ENCODE measurements at regions not wholly inside any gene's neighbourhood (a gene's known extent, or its start where the extent isn't known, plus 50 kb on each side); places are given as distances from the start of the nearest gene placed in this dataset.
A peak's percentile ranks its signal among the peaks of the same experiment; 100 is the strongest.

- peaks cover 10% of the 10 kb centered on the region for H3K4me1 ChIP-seq (ENCODE audit: low read depth)
- ATAC-seq (no peak), DNase-seq (no peak)
- no peak for TF ChIP-seq CTCF (IDR thresholded peaks at IDR 0.05)
- H3K9me3 ChIP-seq = no peaks in the 10 kb centered on the region
- H3K4me3 ChIP-seq = no peak overlapping the region
- intact Hi-C loops (cut with DNase I, micrococcal nuclease) = no loop called here
- H3K36me3 ChIP-seq (ENCODE audit: low read depth) = no peaks in the 10 kb centered on the region
These were observed 99.1 kb upstream of the PRDM1 start for GRCh38 chr6:105986998-105987397.

GRCh38 chr6:105985816-105986632 is 100.1 kb upstream of the PRDM1 start:
- ATAC-seq (peak; percentile 30), DNase-seq (peak; percentile 15 to 58 (median 41))
- intact Hi-C loops (cut with DNase I, micrococcal nuclease) = no loop called here
- TF ChIP-seq CTCF (IDR thresholded peaks at IDR 0.05) = no peak
- no peak overlapping the region for H3K4me3 ChIP-seq
- H3K9me3 ChIP-seq = no peaks in the 10 kb centered on the region
- H3K36me3 ChIP-seq (ENCODE audit: low read depth) = no peaks in the 10 kb centered on the region
- H3K4me1 ChIP-seq (ENCODE audit: low read depth) = peaks cover 10% of the 10 kb centered on the region

DNA sequence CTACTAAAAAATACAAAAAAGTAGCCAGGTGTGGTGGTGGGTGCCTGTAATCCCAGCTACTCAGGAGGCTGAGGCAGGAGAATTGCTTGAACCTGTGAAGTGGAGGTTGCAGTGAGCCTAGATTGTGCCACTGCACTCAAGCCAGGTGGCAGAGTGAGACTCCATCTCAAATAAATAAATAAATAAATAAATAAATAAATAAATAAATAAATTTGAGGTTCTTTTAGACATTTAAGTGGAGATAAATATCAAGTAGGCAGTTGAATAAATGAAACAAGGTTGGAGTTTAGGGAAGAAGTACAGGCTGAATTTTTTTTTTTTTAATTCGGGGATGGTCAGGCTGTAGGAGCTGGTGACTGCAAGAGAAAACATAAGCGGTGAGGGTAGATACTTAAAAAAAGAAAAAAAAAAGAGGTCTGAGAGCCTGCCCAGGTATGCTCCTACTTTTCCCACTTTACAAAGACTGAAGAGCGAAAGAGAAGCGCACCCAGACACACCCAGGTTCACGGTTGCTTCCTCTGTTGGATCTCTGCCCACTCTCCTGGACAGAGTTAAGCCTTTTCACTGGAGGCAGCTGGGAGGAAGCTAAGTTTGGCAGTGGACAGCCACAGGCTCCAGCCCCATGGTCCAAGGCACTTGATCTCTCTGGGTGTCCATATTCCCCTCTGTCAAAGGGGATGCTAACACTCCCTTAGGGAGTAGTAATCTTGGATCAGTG is 100.9 kb upstream of the PRDM1 start:
- ATAC-seq = peak; percentile 78
- TF ChIP-seq CTCF (IDR thresholded peaks at IDR 0.05) = no peak

GRCh38 chr6:105983763-105984162 is 102.4 kb upstream of the PRDM1 start:
- H3K36me3 ChIP-seq (ENCODE audit: low read depth) = no peaks in the 10 kb centered on the region
- DNase-seq (no peak), ATAC-seq (peak; percentile 70)
- TF ChIP-seq CTCF (IDR thresholded peaks at IDR 0.05) = no peak
- no peaks in the 10 kb centered on the region for H3K9me3 ChIP-seq
- H3K4me3 ChIP-seq = no peak overlapping the region
- intact Hi-C loops (cut with DNase I, micrococcal nuclease) = no loop called here
- H3K4me1 ChIP-seq (ENCODE audit: low read depth) = peaks cover 10% of the 10 kb centered on the region

More for the DNA sequence above, 100.9 kb upstream of the PRDM1 start:
- peaks cover 10% of the 10 kb centered on the region for H3K4me1 ChIP-seq (ENCODE audit: low read depth)
- H3K36me3 ChIP-seq (ENCODE audit: low read depth) = no peaks in the 10 kb centered on the region
- no peaks in the 10 kb centered on the region for H3K9me3 ChIP-seq
- peak in 2 of 3 donors; percentile 52 to 81 for DNase-seq
- intact Hi-C loops (cut with DNase I, micrococcal nuclease) = no loop called here
- H3K4me3 ChIP-seq = no peak overlapping the region

DNA sequence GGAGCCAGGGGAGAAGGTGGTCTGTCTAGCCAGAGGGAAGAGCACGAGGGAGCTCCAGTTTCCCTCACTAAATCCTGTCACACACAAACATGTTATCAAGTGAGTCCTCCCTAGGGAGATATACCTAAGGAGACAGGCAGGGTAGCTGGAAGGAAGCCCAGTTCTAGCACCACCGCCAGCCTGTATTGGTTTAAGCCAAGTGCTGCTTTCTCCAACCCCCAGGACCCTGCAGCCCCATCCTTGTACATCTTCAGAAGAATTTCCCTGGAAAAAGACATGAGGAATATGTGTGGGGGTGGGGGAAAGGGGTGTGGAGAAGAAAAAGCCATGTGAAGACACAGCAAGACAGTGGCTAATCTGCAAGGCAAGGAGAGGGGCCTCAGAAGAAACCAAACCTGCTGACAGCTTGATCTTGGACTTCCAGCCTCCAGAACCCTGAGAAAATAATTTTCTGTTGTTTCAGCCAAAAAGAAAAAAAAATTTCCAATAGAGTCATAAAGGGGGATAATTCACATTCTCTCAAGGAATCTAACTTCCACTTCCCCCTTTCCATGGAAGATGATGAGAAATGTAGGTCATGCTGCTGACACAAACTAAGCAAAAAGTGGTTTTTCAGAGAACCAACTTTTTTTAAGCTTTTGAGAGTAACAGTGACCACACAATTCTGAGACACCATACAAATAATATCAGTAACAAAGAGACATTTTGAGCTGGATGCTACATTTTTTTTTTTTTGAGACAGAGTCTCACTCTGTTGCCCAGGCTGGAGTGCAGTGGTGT is 103.2 kb upstream of the PRDM1 start:
- DNase-seq = peak in 1 of 3 donors; percentile 20
- H3K36me3 ChIP-seq (ENCODE audit: low read depth) = no peaks in the 10 kb centered on the region
- no peaks in the 10 kb centered on the region for H3K9me3 ChIP-seq
- intact Hi-C loops (cut with DNase I, micrococcal nuclease) = no loop called here
- ATAC-seq = no peak
- TF ChIP-seq CTCF (IDR thresholded peaks at IDR 0.05) = no peak
- H3K4me1 ChIP-seq (ENCODE audit: low read depth) = peaks cover 10% of the 10 kb centered on the region
- no peak overlapping the region for H3K4me3 ChIP-seq

Data from mucosa of descending colon (tissue), 3 donors.